Thoracic aorta (tissue), 2 donors: ENCODE measurements at regions not wholly inside any gene's neighbourhood (a gene's known extent, or its start where the extent isn't known, plus 50 kb on each side); places are given as distances from the start of the nearest gene placed in this dataset.
"Not testable (repeated sequence)": the region's sequence is repeated elsewhere in the genome, so short reads cannot be mapped to it uniquely, and the experiment has no call there.

Source experiments
- ATAC-seq: fragments of 150-250 bp; one replicate; pipeline ENCODE4 v1.8.0; 2017; ENCODE audit warnings: low read depth; ENCODE audit not compliant: insufficient number of reproducible peaks, low FRiP score
- DNase-seq: peaks from one replicate; pipeline ENCODE4 v3.0.0-alpha.2; 2020; ENCODE audit warnings: low spot score
- H3K27ac ChIP-seq, 2 donors: fragments of 200-600 bp; sonication (generic); 1 replicate in 1 of 2; 2 replicates in 1 of 2; pipeline ENCODE4 v1.5.1; 2016; ENCODE audit warnings: mild to moderate bottlenecking in 2 of 2, moderate library complexity in 2 of 2
- H3K27me3 ChIP-seq: fragments of 200-600 bp; sonication (generic); replicated peaks from 2 replicates; pipeline ENCODE4 v1.6.0; 2016; ENCODE audit warnings: mild to moderate bottlenecking; ENCODE audit not compliant: insufficient read depth
- H3K36me3 ChIP-seq: fragments of 200-600 bp; sonication (generic); one replicate; pipeline ENCODE4 v1.5.1; 2016
- H3K4me1 ChIP-seq, 2 donors: fragments of 200-600 bp; sonication (generic); 1 replicate in 1 of 2; 2 replicates in 1 of 2; pipeline versions ENCODE4 v1.5.1 to v1.6.0; 2016; ENCODE audit warnings: low read depth in 2 of 2, mild to moderate bottlenecking in 1 of 2; ENCODE audit not compliant: control insufficient read depth in 1 of 2
- H3K4me3 ChIP-seq: fragments of 200-600 bp; sonication (generic); 2 replicates; pipeline ENCODE4 v1.5.1; 2016; ENCODE audit warnings: mild to moderate bottlenecking
- H3K9me3 ChIP-seq: fragments of 200-600 bp; sonication (generic); 2 replicates; pipeline ENCODE4 v1.5.1; 2016
- CTCF ChIP-seq: fragments of 200-600 bp; sonication (generic); IDR thresholded peaks from one replicate; pipeline ENCODE4 v1.5.1; 2019; ENCODE audit warnings: antibody characterized with exemption

GRCh38 chr7:19958309-19958896, 185.0 kb upstream of the TMEM196 start:
- Histone ChIP-seq H3K27ac (no peak overlapping the region), H3K9me3 (no peaks in the 10 kb centered on the region), H3K27me3 (no peaks in the 10 kb centered on the region), H3K4me3 (no peak overlapping the region), H3K36me3 (no peaks in the 10 kb centered on the region), H3K4me1 (no peaks in the 10 kb centered on the region)
- TF ChIP-seq CTCF = no peak
- peak; percentile 47 for ATAC-seq
- no peak for DNase-seq

- ATAC-seq (no peak), DNase-seq (no peak)
- H3K4me3 ChIP-seq = no peak overlapping the region
- no peaks in the 10 kb centered on the region for H3K36me3 ChIP-seq
- H3K27me3 ChIP-seq = no peaks in the 10 kb centered on the region
- H3K4me1 ChIP-seq = no peaks in the 10 kb centered on the region
- no peak overlapping the region for H3K27ac ChIP-seq
- no peak for TF ChIP-seq CTCF
- H3K9me3 ChIP-seq = no peaks in the 10 kb centered on the region
These were observed 184.2 kb upstream of the TMEM196 start for GRCh38 chr7:19957664-19958063.

- not testable (repeated sequence) for H3K27ac ChIP-seq, H3K36me3 ChIP-seq, ATAC-seq, H3K4me1 ChIP-seq, H3K27me3 ChIP-seq, DNase-seq, H3K9me3 ChIP-seq, H3K4me3 ChIP-seq
These were observed 180.7 kb upstream of the TMEM196 start for GRCh38 chr7:19954166-19954565.

GRCh38 chr7:19953411-19953810, 180.0 kb upstream of the TMEM196 start:
- H3K27me3 ChIP-seq, H3K4me3 ChIP-seq, H3K9me3 ChIP-seq, DNase-seq, H3K36me3 ChIP-seq, H3K4me1 ChIP-seq, ATAC-seq, H3K27ac ChIP-seq: not testable (repeated sequence)

GRCh38 chr7:19948160-19948559, 174.7 kb upstream of the TMEM196 start:
- no peak for TF ChIP-seq CTCF
- DNase-seq = no peak
- H3K36me3 ChIP-seq = no peaks in the 10 kb centered on the region
- no peaks in the 10 kb centered on the region for H3K4me1 ChIP-seq
- no peak overlapping the region for H3K27ac ChIP-seq
- H3K9me3 ChIP-seq = no peaks in the 10 kb centered on the region
- ATAC-seq = no peak
- H3K4me3 ChIP-seq = no peak overlapping the region
- H3K27me3 ChIP-seq = no peaks in the 10 kb centered on the region

- Histone ChIP-seq H3K27me3 (no peaks in the 10 kb centered on the region), H3K9me3 (no peaks in the 10 kb centered on the region), H3K4me3 (no peak overlapping the region), H3K4me1 (no peaks in the 10 kb centered on the region), H3K36me3 (no peaks in the 10 kb centered on the region), H3K27ac (no peak overlapping the region)
- no peak for TF ChIP-seq CTCF
- DNase-seq (no peak), ATAC-seq (no peak)
These were observed 171.1 kb upstream of the TMEM196 start for GRCh38 chr7:19944363-19945120.
